PC-3 (cell line): ENCODE measurements at regions not wholly inside any gene's neighbourhood (a gene's known extent, or its start where the extent isn't known, plus 50 kb on each side); places are given as distances from the start of the nearest gene placed in this dataset.

Experiments used
- CTCF ChIP-seq: fragments of 300-600 bp; sonication (generic); conservative IDR thresholded peaks from 2 replicates; pipeline ENCODE4 v1.5.1; 2017; ENCODE audit warnings: antibody characterized with exemption, low read depth, mild to moderate bottlenecking, low read length
- EZH2 ChIP-seq: fragments of 300-600 bp; sonication (generic); IDR thresholded peaks from one replicate; pipeline ENCODE4 v1.6.1; 2017; ENCODE audit warnings: antibody characterized with exemption, mild to moderate bottlenecking, low read length; ENCODE audit not compliant: unreplicated experiment

GRCh38 chr3:194212845-194213331 is 76.9 kb downstream of the HES1 start:
- TF ChIP-seq CTCF (no peak), EZH2 (no peak)
